ENCODE measurements at regions not wholly inside any gene's neighbourhood (a gene's known extent, or its start where the extent isn't known, plus 50 kb on each side); places are given as distances from the start of the nearest gene placed in this dataset.

GRCh38 chr6:45775026-45775697 lies 240.5 kb downstream of the CLIC5 start:
- H3K27ac ChIP-seq: no peak overlapping the region
- TF ChIP-seq, protein P1, sequence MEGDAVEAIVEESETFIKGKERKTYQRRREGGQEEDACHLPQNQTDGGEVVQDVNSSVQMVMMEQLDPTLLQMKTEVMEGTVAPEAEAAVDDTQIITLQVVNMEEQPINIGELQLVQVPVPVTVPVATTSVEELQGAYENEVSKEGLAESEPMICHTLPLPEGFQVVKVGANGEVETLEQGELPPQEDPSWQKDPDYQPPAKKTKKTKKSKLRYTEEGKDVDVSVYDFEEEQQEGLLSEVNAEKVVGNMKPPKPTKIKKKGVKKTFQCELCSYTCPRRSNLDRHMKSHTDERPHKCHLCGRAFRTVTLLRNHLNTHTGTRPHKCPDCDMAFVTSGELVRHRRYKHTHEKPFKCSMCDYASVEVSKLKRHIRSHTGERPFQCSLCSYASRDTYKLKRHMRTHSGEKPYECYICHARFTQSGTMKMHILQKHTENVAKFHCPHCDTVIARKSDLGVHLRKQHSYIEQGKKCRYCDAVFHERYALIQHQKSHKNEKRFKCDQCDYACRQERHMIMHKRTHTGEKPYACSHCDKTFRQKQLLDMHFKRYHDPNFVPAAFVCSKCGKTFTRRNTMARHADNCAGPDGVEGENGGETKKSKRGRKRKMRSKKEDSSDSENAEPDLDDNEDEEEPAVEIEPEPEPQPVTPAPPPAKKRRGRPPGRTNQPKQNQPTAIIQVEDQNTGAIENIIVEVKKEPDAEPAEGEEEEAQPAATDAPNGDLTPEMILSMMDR (conservative IDR thresholded peaks at IDR 0.05): no peak

DNA sequence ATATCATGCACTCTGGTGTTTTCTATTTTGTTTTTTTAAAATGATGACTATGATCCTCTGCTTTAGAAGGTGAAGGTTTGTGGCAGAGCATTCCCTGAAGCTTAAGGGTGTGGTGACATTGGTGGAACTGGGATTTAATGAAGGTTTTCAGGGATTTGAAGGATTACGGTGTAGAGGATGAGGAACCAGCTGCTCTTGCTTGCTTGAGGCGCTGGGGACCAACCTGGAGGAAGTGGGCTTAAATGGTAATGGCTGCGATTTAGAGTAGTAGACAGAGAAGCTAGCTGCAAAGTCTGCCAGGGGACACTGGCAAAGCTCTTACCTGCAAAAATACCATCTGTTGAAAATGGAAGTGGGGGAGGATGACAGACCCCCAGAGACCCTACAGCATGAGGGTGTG lies 241.8 kb downstream of the CLIC5 start:
- no peak overlapping the region for H3K27ac ChIP-seq
- TF ChIP-seq, protein P1 (conservative IDR thresholded peaks at IDR 0.05): no peak

GRCh38 chr6:45772886-45773495 lies 242.7 kb downstream of the CLIC5 start:
- TF ChIP-seq, protein P1 (conservative IDR thresholded peaks at IDR 0.05): no peak
- no peak overlapping the region for H3K27ac ChIP-seq

DNA sequence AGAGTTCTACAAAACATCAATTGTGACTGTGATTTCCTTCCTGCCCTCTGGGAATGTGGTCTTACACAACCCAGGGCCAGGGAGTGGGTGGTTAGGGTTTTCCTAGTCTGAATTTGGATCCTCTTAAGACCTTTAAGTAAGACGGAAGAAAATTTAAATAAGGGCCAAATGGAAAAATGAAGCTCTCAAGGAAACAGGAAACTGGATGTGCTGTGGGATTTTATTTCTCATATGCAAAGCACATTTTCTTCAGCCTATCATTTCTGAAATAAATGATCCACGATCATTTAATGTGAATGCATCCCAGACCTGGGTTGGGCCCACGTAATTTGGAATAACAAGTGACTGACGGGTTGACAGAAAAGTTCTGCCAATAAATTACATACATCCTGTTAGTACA lies 243.6 kb downstream of the CLIC5 start:
- TF ChIP-seq, protein P1 (conservative IDR thresholded peaks at IDR 0.05): no peak
- no peak overlapping the region for H3K27ac ChIP-seq

DNA sequence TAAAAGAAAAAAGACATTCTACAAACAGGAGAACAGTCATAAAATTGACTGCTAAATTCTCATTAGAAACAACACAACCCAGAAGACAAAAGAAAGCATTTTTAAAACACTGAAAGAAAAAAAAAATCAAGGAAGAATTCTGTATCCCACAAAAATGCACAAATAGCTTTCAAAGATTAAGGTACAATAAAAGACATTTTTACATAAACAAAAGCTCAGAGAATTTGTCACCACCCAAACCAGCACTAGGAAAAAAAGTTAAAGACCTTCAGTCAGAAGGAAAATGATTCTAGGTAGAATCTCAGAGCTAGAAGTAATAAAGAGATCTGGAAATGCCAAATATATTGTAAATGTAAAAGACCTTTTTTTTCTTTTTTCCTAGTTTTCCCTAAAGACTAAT lies 252.4 kb downstream of the CLIC5 start:
- TF ChIP-seq, protein P1 (conservative IDR thresholded peaks at IDR 0.05): no peak

DNA sequence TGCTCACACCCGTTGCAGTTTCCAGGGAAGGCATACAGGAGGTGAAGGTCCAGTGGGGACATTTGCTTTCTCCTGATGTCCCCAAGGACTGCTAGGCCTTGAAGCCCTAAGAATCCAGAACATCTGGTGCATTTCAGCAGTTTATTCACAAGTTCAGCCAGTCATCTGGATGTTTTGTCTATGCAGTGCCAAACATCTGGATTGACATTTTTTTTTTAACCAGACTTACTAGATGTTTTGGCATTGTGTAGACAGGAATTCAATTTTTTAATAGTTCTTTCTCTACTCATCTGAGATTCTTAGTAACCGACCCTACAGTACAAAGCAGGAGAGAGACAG lies 256.2 kb downstream of the CLIC5 start:
- TF ChIP-seq, protein P1 (conservative IDR thresholded peaks at IDR 0.05): no peak
- H3K27ac ChIP-seq: no peak overlapping the region

More for the DNA sequence above, 252.4 kb downstream of the CLIC5 start:
- no peak overlapping the region for H3K27ac ChIP-seq

- TF ChIP-seq, protein P1 (conservative IDR thresholded peaks at IDR 0.05): no peak
- no peak overlapping the region for H3K27ac ChIP-seq
These were observed 256.7 kb downstream of the CLIC5 start for GRCh38 chr6:45758787-45759471.

Measured in VCaP (cell line).